Fibroblast of the aortic adventitia (primary cell): ENCODE measurements at regions not wholly inside any gene's neighbourhood (a gene's known extent, or its start where the extent isn't known, plus 50 kb on each side); places are given as distances from the start of the nearest gene placed in this dataset.

ENCODE experiments used
- DNase-seq: peaks from one replicate; pipeline ENCODE4 v3.0.0-alpha.2; 2010; ENCODE audit warnings: low read depth
- H3K4me3 ChIP-seq: 2 replicates; pipeline ENCODE4 v1.5.1; 2011; ENCODE audit warnings: low read depth, mild to moderate bottlenecking, control low read depth, low read length, moderate library complexity
- TF ChIP-seq, protein P1 (sequence below): IDR thresholded peaks from 2 replicates; pipeline ENCODE4 v1.5.1; 2011; ENCODE audit warnings: mild to moderate bottlenecking, low read length, control low read depth, inconsistent platforms; ENCODE audit not compliant: insufficient read depth

- TF ChIP-seq, protein P1, sequence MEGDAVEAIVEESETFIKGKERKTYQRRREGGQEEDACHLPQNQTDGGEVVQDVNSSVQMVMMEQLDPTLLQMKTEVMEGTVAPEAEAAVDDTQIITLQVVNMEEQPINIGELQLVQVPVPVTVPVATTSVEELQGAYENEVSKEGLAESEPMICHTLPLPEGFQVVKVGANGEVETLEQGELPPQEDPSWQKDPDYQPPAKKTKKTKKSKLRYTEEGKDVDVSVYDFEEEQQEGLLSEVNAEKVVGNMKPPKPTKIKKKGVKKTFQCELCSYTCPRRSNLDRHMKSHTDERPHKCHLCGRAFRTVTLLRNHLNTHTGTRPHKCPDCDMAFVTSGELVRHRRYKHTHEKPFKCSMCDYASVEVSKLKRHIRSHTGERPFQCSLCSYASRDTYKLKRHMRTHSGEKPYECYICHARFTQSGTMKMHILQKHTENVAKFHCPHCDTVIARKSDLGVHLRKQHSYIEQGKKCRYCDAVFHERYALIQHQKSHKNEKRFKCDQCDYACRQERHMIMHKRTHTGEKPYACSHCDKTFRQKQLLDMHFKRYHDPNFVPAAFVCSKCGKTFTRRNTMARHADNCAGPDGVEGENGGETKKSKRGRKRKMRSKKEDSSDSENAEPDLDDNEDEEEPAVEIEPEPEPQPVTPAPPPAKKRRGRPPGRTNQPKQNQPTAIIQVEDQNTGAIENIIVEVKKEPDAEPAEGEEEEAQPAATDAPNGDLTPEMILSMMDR = no peak
- H3K4me3 ChIP-seq = no peak overlapping the region
Observed at GRCh38 chr5:174399411-174399810, 325.0 kb upstream of the MSX2 start.

GRCh38 chr5:174400461-174400860 lies 323.9 kb upstream of the MSX2 start:
- DNase-seq = no peak
- TF ChIP-seq, protein P1 = no peak
- H3K4me3 ChIP-seq = no peak overlapping the region

More at GRCh38 chr5:174399411-174399810, 325.0 kb upstream of the MSX2 start:
- DNase-seq = no peak

GRCh38 chr5:174401793-174402192 lies 322.6 kb upstream of the MSX2 start:
- no peak for DNase-seq
- H3K4me3 ChIP-seq = no peak overlapping the region
- TF ChIP-seq, protein P1 = no peak

DNA sequence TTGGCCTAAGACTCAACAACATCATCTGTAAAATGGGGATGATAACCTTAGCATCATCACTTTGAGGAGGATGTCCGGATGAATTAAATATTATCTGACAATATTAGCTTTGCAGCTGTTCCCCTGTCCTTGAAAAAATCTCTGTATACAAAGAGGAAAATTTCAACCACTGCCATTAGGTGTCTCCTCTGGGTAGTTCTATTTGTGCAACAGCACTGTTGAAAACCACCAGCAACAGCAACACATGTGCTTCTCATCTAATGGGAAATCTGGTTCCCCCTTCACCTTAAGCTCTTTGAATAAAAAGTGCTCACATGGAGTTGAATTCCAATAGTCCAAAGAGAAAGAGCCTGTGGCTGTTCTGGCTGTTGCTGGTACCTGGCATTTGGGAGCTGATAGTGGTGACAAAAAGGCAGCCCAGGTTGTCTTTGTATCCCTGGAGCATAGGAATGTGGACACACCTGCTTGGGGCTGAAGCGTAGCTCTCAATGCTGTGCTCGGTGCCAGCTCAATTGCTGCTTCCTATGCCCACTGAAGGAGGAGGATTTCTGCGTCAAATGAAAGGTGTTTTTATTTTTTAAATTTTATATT lies 322.1 kb upstream of the MSX2 start:
- TF ChIP-seq, protein P1 = no peak
- no peak overlapping the region for H3K4me3 ChIP-seq
- peak; percentile 25 for DNase-seq

DNA sequence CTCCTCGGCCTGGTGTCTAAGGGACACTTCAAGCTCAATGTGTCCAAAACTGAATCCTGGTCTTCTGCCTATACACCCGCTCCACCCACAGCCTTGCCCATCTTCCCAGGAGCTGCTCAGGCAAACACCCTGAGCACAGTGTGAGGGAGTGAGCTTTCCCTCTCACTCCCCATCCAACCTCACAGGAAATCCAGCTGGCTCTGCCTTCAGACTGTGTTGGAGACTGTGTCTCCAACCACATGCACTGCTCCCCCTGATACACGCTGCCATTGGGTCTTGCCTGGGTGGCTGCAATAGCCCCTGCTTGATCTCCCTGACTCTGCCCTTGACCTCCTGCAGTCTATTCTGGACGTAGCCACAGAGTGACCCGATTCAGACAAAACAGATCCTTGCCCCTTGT lies 319.5 kb upstream of the MSX2 start:
- H3K4me3 ChIP-seq = no peak overlapping the region
- DNase-seq = no peak

GRCh38 chr5:174409070-174409469 lies 315.3 kb upstream of the MSX2 start:
- DNase-seq = no peak
- H3K4me3 ChIP-seq = no peak overlapping the region
- TF ChIP-seq, protein P1 = peak; percentile 17

More for the DNA sequence above, 319.5 kb upstream of the MSX2 start:
- TF ChIP-seq, protein P1 = no peak

DNA sequence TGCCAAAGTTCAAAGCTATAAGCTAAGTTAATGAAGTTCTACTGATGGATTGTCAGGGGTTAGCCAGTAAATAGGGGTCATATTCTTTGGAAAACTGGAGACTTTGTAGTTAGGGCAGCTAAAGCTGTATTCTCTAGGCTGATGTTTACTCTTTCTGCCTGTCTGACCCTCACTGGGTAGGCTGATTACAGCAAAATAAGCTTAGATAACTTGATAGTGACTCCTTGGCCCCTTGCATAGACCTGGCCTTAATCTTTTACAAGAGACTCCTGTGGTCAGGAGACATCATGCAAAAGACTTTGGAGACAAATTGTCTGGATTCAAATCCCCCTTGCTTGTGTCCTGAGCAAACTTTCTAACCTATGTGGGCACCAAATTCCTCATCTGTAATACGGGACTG lies 314.4 kb upstream of the MSX2 start:
- TF ChIP-seq, protein P1 = no peak
- no peak overlapping the region for H3K4me3 ChIP-seq
- no peak for DNase-seq
